Middle frontal gyrus (tissue), 1 donor: ENCODE measurements at regions not wholly inside any gene's neighbourhood (a gene's known extent, or its start where the extent isn't known, plus 50 kb on each side); places are given as distances from the start of the nearest gene placed in this dataset.

Source experiments
- DNase-seq: peaks from one replicate; pipeline ENCODE4 v3.0.0-alpha.2; 2015; ENCODE audit warnings: low spot score; ENCODE audit errors: extremely low spot score

DNA sequence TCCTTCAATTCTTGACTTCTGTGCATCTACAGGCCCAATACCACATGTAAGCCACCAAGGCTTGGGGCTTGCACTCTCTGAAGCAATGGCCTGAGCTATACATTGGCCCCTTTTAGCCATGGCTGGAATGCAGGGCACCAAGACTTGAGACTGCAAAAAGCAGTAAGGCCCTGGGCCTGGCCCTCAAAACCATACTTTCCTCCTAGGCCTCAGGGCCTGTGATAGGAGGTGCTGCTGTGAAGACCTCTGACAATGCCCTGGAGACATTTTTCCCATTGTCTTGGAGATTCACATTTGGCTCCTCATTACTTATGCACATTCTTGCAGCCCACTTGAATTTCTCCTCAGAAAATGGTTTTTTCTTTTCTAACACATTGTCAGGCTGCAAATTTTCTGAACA lies 68.5 kb upstream of the FSTL5 start:
- DNase-seq, result no peak

DNA sequence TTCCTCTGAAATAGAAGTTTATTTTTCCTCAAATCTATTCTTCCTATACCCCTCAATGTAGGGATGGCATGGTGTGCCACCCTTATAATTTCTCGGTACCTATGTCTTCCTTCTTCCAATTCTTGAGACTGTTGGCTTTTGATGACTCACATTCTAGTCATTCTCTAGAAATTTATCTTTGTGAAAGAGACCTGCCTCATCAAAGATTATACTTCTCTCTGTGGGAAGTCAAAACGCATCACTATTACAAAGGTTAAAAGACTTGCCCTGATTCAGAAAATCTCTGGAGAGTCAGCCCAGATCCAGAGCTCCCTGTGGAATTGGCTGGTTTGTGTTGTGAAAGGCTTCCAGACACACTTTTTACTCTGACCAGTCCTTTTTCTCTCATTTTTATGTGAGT lies 65.9 kb upstream of the FSTL5 start:
- DNase-seq, result no peak

DNA sequence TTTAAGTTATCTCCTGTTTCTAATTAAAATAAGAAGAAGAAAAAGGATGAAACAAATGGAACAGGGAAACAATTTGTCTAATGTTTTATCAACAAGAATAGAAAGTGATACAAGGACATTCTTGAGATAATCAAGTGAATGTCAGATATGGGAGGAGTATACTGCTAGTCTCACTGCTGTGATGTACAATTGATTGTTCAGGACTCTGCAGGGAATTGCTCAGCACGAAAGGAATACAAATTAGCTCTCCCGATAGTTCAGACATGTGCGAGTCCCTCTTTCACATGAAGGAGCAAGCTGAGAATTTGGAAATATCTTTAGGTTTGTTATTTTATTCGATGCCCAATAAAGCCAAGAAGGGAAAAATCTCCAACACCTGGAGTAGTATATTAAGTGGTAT lies 57.3 kb upstream of the FSTL5 start:
- no peak for DNase-seq
